CD8-positive, alpha-beta memory T cell (primary cell): ENCODE measurements at regions not wholly inside any gene's neighbourhood (a gene's known extent, or its start where the extent isn't known, plus 50 kb on each side); places are given as distances from the start of the nearest gene placed in this dataset.
"Not testable (repeated sequence)": the region's sequence is repeated elsewhere in the genome, so short reads cannot be mapped to it uniquely, and the experiment has no call there.

Experiments
- CTCF ChIA-PET: fragments of 350-600 bp; sonication (Branson Sonifier 250); formaldehyde crosslinking; loops from one replicate; lab custom pipeline; 2021; ENCODE audit warnings: antibody characterized with exemption; lab: Charles Lee
- POLR2A ChIA-PET: fragments of 350-600 bp; sonication (Branson Sonifier 250); formaldehyde crosslinking; loops from one replicate; lab custom pipeline; 2021; ENCODE audit warnings: antibody characterized with exemption; lab: Charles Lee
- DNase-seq, 5 donors: peaks; one replicate each; pipeline versions ENCODE4 v3.0.0 to v3.0.0-alpha.2; 2020 to 2022; ENCODE audit warnings: mixed read lengths in 1 of 5
- H3K27ac ChIP-seq: one replicate; pipeline ENCODE4 v1.7.0; 2013; ENCODE audit warnings: low read depth, mild to moderate bottlenecking, low read length, moderate library complexity
- H3K27me3 ChIP-seq: 2 replicates; pipeline ENCODE4 v1.7.0; 2013; ENCODE audit warnings: low read length, mild to moderate bottlenecking; ENCODE audit not compliant: insufficient read depth, poor library complexity, severe bottlenecking
- H3K36me3 ChIP-seq: 2 replicates; pipeline ENCODE4 v1.7.0; 2013; ENCODE audit warnings: mild to moderate bottlenecking, low read length, moderate library complexity; ENCODE audit not compliant: insufficient read depth
- H3K4me1 ChIP-seq: 2 replicates; pipeline ENCODE4 v1.7.0; 2013; ENCODE audit warnings: mild to moderate bottlenecking, low read length, moderate library complexity; ENCODE audit not compliant: insufficient read depth
- H3K4me3 ChIP-seq: 2 replicates; pipeline ENCODE4 v1.7.0; 2013; ENCODE audit warnings: mild to moderate bottlenecking, low read length
- H3K9me3 ChIP-seq: 2 replicates; pipeline ENCODE4 v1.7.0; 2013; ENCODE audit warnings: mild to moderate bottlenecking, low read length
- H3K27ac Mint-ChIP-seq, 8 donors: one replicate each; pipeline ENCODE4 v1.8.0; 2020 to 2021; ENCODE audit warnings: mixed read lengths in 8 of 8, mild to moderate bottlenecking in 6 of 8, inconsistent platforms in 3 of 8, moderate library complexity in 3 of 8
- H3K27me3 Mint-ChIP-seq, 2 donors: one replicate each; pipeline ENCODE4 v1.8.0; 2020 to 2021; ENCODE audit warnings: mixed read lengths in 2 of 2, mild to moderate bottlenecking in 1 of 2, moderate library complexity in 1 of 2
- H3K36me3 Mint-ChIP-seq, 3 donors: one replicate each; pipeline ENCODE4 v1.8.0; 2020 to 2021; ENCODE audit warnings: mixed read lengths in 3 of 3, inconsistent platforms in 1 of 3, mild to moderate bottlenecking in 1 of 3
- H3K4me1 Mint-ChIP-seq, 3 donors: one replicate each; pipeline ENCODE4 v1.8.0; 2020 to 2021; ENCODE audit warnings: mixed read lengths in 3 of 3, inconsistent platforms in 1 of 3, mild to moderate bottlenecking in 1 of 3
- H3K4me3 Mint-ChIP-seq, 7 donors: one replicate each; pipeline ENCODE4 v1.8.0; 2020 to 2021; ENCODE audit warnings: mixed read lengths in 7 of 7, mild to moderate bottlenecking in 6 of 7, moderate library complexity in 4 of 7, inconsistent platforms in 2 of 7
- H3K9me3 Mint-ChIP-seq, 5 donors: one replicate each; pipeline ENCODE4 v1.8.0; 2020 to 2022; ENCODE audit warnings: mixed read lengths in 5 of 5, mild to moderate bottlenecking in 3 of 5, moderate library complexity in 2 of 5, inconsistent platforms in 1 of 5

DNA sequence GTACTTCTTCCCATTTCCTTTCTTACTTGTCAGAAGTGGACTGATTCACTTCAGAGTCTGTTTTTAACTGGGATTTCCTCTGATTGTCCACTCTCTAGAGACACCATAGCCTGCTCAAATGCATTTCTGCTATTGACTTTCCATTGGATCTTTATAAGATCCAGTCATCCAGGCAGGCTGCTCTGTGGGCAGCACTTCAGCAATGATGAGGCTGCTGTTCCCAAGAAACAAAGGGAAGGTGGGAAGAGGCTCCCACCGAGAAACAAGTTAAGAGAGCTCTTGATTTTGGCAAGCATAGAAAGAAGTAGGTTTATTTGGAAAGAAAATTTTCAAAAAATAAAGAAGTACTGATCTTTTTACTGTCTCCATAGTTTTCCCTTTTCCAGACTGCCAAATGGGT, 125.8 kb upstream of the STARD13 start:
- Mint-ChIP-seq H3K4me3 (no peak overlapping the region), H3K4me1 (no peaks in the 10 kb centered on the region), H3K27ac (no peak overlapping the region), H3K27me3 (peaks cover 7 to 54% of the 10 kb centered on the region in 2 donors), H3K9me3 (peaks cover 0 to 2% (median 0%) of the 10 kb centered on the region in 5 donors), H3K36me3 (no peaks in the 10 kb centered on the region)
- H3K4me1 ChIP-seq = no peaks in the 10 kb centered on the region
- POLR2A ChIA-PET = no interaction called here
- H3K27ac ChIP-seq = no peak overlapping the region
- no peak for DNase-seq
- no peaks in the 10 kb centered on the region for H3K27me3 ChIP-seq
- CTCF ChIA-PET = no interaction called here
- no peaks in the 10 kb centered on the region for H3K9me3 ChIP-seq
- no peak overlapping the region for H3K4me3 ChIP-seq
- no peaks in the 10 kb centered on the region for H3K36me3 ChIP-seq

DNA sequence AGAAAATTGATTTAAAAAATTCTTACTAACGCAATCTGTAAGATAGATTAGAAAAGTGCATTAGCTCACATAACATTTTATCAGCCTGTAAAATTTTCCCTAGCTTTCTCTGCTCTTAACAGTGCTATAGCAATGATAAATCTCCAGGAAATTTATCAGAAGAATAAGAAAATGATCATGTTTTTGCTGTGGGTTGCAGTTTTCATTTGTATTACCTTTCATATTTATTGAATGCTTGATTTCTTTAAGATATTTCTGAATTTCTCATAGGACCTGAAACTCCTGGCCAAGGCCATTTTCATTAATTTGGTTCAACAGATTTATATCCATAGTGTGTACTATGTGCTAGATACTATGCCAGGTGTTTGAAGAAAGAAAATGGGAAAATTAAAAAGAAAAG, 130.3 kb upstream of the STARD13 start:
- Mint-ChIP-seq H3K9me3 (peaks cover 0 to 4% (median 0%) of the 10 kb centered on the region in 5 donors), H3K4me1 (no peaks in the 10 kb centered on the region), H3K27ac (no peak overlapping the region), H3K4me3 (no peak overlapping the region), H3K36me3 (peaks cover 0 to 6% (median 0%) of the 10 kb centered on the region in 3 donors), H3K27me3 (peaks cover 9 to 63% of the 10 kb centered on the region in 2 donors)
- no peak for DNase-seq
- Histone ChIP-seq H3K9me3 (no peaks in the 10 kb centered on the region), H3K4me1 (no peaks in the 10 kb centered on the region), H3K4me3 (no peak overlapping the region), H3K27me3 (peaks cover 5% of the 10 kb centered on the region), H3K36me3 (no peaks in the 10 kb centered on the region), H3K27ac (no peak overlapping the region)
- POLR2A ChIA-PET = no interaction called here
- CTCF ChIA-PET = no interaction called here

DNA sequence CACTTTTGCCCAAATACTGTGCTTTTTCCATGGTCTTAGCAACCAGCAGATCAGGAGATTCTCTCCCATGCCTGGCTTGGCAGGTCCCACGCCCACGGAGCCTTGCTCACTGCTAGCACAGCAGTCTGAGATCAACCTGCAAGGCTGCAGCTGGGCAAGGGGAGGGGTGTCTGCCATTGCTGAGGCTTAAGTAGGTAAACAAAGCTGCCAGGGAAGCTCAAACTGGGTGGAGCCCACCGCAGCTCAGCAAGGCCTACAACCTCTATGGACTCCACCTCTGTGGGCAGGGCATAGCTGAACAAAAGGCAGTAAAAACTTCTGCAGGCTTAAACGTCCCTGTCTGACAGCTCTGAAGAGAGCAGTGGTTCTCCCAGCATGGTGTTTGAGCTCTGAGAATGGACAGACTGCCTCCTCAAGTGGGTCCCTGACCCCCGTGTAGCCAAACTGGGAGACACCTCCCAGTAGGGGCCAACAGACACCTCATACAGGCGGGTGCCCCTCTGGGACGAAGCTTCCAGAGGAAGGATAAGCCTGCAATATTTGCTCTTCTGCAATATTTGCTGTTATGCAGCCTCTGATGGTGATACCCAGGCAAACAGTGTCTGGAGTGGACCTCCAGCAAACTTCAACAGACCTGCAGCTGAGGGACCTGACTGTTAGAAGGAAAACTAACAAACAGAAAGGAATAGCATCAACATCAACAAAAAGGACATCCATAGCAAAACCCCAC, 132.8 kb upstream of the STARD13 start:
- H3K4me1 ChIP-seq, H3K36me3 ChIP-seq, H3K9me3 Mint-ChIP-seq, H3K27ac Mint-ChIP-seq, CTCF ChIA-PET, H3K27me3 ChIP-seq, H3K4me3 ChIP-seq, H3K36me3 Mint-ChIP-seq, DNase-seq, POLR2A ChIA-PET, H3K4me1 Mint-ChIP-seq, H3K4me3 Mint-ChIP-seq, H3K27ac ChIP-seq, H3K9me3 ChIP-seq: not testable (repeated sequence)
- H3K27me3 Mint-ChIP-seq = peaks cover 5 to 38% of the 10 kb centered on the region in 2 donors

DNA sequence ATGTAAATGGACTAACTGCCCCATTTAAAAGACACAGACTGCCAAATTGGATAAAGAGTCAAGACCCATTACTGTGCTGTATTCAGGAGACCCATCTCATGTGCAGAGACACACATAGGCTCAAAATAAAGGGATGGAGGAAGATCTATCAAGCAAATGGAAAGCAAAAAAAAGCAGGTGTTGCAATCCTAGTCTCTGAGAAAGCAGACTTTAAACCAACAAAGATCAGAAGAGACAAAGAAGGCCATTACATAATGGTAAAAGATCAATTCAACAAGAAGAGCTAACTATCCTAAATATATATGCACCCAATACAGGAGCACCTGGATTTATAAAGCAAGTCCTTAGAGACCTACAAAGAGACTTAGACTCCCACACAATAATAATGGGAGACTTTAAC, 134.6 kb upstream of the STARD13 start:
- H3K4me3 ChIP-seq, CTCF ChIA-PET: not testable (repeated sequence)

DNA sequence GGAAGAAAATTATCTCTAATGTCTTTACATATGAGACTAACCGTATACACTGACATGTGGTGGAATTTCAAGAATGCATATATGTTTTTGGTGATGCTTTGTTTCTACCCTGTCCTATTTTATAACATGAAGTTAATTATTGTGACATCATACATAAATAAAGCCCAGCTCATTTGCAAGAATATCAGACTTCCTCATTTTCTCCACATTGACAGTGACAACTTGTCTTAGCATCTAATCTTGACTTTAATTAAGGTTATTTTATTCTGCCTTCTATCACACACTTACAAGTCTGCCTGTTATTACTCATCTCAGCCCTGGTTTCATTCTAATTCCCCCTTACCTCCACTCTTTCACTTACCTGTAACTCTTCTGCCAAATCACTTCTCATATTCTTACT, 140.6 kb upstream of the STARD13 start:
- no peak overlapping the region for H3K27ac Mint-ChIP-seq
- H3K4me1 Mint-ChIP-seq = no peaks in the 10 kb centered on the region
- DNase-seq = no peak
- Histone ChIP-seq H3K4me1 (no peaks in the 10 kb centered on the region), H3K27ac (no peak overlapping the region), H3K36me3 (no peaks in the 10 kb centered on the region), H3K27me3 (no peaks in the 10 kb centered on the region), H3K9me3 (no peaks in the 10 kb centered on the region), H3K4me3 (no peak overlapping the region)
- H3K36me3 Mint-ChIP-seq = no peaks in the 10 kb centered on the region
- ChIA-PET POLR2A (no interaction called here), CTCF (no interaction called here)
- H3K9me3 Mint-ChIP-seq = peaks cover 0 to 3% (median 2%) of the 10 kb centered on the region in 5 donors
- H3K4me3 Mint-ChIP-seq = no peak overlapping the region
- peaks cover 0 to 4% of the 10 kb centered on the region in 2 donors for H3K27me3 Mint-ChIP-seq

More for the DNA sequence above, 134.6 kb upstream of the STARD13 start:
- H3K9me3 Mint-ChIP-seq, DNase-seq, H3K9me3 ChIP-seq, H3K27ac Mint-ChIP-seq, H3K4me3 Mint-ChIP-seq, H3K36me3 Mint-ChIP-seq, H3K4me1 ChIP-seq, H3K27me3 ChIP-seq, H3K36me3 ChIP-seq, POLR2A ChIA-PET, H3K4me1 Mint-ChIP-seq, H3K27ac ChIP-seq: not testable (repeated sequence)
- peaks cover 4 to 30% of the 10 kb centered on the region in 2 donors for H3K27me3 Mint-ChIP-seq

GRCh38 chr13:33433316-33433715, 147.8 kb upstream of the STARD13 start:
- no peak overlapping the region for H3K27ac Mint-ChIP-seq
- no peak for DNase-seq
- POLR2A ChIA-PET = no interaction called here
- Histone ChIP-seq H3K4me1 (no peaks in the 10 kb centered on the region), H3K36me3 (no peaks in the 10 kb centered on the region), H3K27ac (no peak overlapping the region), H3K27me3 (no peaks in the 10 kb centered on the region), H3K9me3 (no peaks in the 10 kb centered on the region), H3K4me3 (no peak overlapping the region)
- H3K4me3 Mint-ChIP-seq = no peak overlapping the region
- H3K36me3 Mint-ChIP-seq = no peaks in the 10 kb centered on the region
- peaks cover 0 to 3% of the 10 kb centered on the region in 2 donors for H3K27me3 Mint-ChIP-seq
- H3K4me1 Mint-ChIP-seq = no peaks in the 10 kb centered on the region
- CTCF ChIA-PET = no interaction called here
- H3K9me3 Mint-ChIP-seq = peaks cover 0 to 2% (median 0%) of the 10 kb centered on the region in 5 donors

GRCh38 chr13:33434676-33435075, 149.1 kb upstream of the STARD13 start:
- Histone ChIP-seq H3K4me3 (no peak overlapping the region), H3K36me3 (no peaks in the 10 kb centered on the region), H3K27me3 (no peaks in the 10 kb centered on the region), H3K9me3 (no peaks in the 10 kb centered on the region), H3K4me1 (no peaks in the 10 kb centered on the region), H3K27ac (no peak overlapping the region)
- H3K36me3 Mint-ChIP-seq = no peaks in the 10 kb centered on the region
- CTCF ChIA-PET = no interaction called here
- POLR2A ChIA-PET = no interaction called here
- no peak for DNase-seq
- peak overlapping the region in 1 of 8 donors; percentile 73 for H3K27ac Mint-ChIP-seq
- H3K9me3 Mint-ChIP-seq = no peaks in the 10 kb centered on the region
- no peak overlapping the region for H3K4me3 Mint-ChIP-seq
- H3K27me3 Mint-ChIP-seq = peaks cover 0 to 3% of the 10 kb centered on the region in 2 donors
- no peaks in the 10 kb centered on the region for H3K4me1 Mint-ChIP-seq

- Mint-ChIP-seq H3K9me3 (no peaks in the 10 kb centered on the region), H3K4me3 (no peak overlapping the region), H3K27me3 (peaks cover 0 to 3% of the 10 kb centered on the region in 2 donors), H3K36me3 (no peaks in the 10 kb centered on the region), H3K4me1 (no peaks in the 10 kb centered on the region), H3K27ac (no peak overlapping the region)
- no peaks in the 10 kb centered on the region for H3K9me3 ChIP-seq
- no peaks in the 10 kb centered on the region for H3K4me1 ChIP-seq
- CTCF ChIA-PET = no interaction called here
- H3K36me3 ChIP-seq = no peaks in the 10 kb centered on the region
- POLR2A ChIA-PET = no interaction called here
- no peak for DNase-seq
- no peak overlapping the region for H3K4me3 ChIP-seq
- no peaks in the 10 kb centered on the region for H3K27me3 ChIP-seq
- H3K27ac ChIP-seq = no peak overlapping the region
Measured at GRCh38 chr13:33435207-33435606, 149.7 kb upstream of the STARD13 start.
